ENCODE measurements at regions not wholly inside any gene's neighbourhood (a gene's known extent, or its start where the extent isn't known, plus 50 kb on each side); places are given as distances from the start of the nearest gene placed in this dataset.
"Not testable (repeated sequence)": the region's sequence is repeated elsewhere in the genome, so short reads cannot be mapped to it uniquely, and the experiment has no call there.

DNA sequence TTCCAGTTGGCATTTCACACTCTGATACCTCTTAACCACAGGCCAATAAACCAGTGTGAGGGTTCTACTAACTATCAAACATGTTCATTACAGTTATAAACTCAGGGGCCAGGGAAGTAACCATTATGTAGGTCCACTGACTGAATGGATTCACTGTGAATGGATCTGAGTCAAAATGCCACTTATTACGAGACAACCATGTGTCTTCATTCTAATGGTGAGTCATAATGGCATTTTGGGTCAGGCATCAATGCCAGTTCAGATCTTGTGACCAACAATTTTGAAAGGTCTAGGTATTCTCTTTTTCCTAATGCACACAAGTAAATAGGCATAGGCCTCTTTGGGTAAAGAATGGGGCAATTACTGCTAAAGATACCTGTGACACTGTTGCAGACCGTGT lies 112.2 kb upstream of the HEY2 start:
- CTCF ChIA-PET, result no interaction called here
- intact Hi-C loops (cut with micrococcal nuclease; ENCODE audit: unreplicated experiment), result no loop called here

GRCh38 chr6:125639466-125640020 lies 109.9 kb upstream of the HEY2 start:
- Histone ChIP-seq H3K4me3 (ENCODE audit: low read depth, low read length, poor library complexity, severe bottlenecking) (no peak overlapping the region), H3K27ac (ENCODE audit: low read depth, low read length, poor library complexity, severe bottlenecking) (peak overlapping the region; percentile 83), H3K36me3 (ENCODE audit: insufficient read depth, low read length, poor library complexity, severe bottlenecking) (no peaks in the 10 kb centered on the region), H3K4me1 (ENCODE audit: insufficient read depth, low read length, poor library complexity, severe bottlenecking) (peaks cover 29% of the 10 kb centered on the region), H3K27me3 (replicated peaks; ENCODE audit: insufficient read depth, low read depth, low read length, poor library complexity) (no peaks in the 10 kb centered on the region), H3K9me3 (ENCODE audit: low read depth, low read length, poor library complexity, severe bottlenecking) (no peaks in the 10 kb centered on the region)
- TF ChIP-seq EZH2 (IDR thresholded peaks at IDR 0.05; ENCODE audit: borderline replicate concordance, low read depth, low read length, poor library complexity, severe bottlenecking), result no peak
- TF ChIP-seq, protein P1, sequence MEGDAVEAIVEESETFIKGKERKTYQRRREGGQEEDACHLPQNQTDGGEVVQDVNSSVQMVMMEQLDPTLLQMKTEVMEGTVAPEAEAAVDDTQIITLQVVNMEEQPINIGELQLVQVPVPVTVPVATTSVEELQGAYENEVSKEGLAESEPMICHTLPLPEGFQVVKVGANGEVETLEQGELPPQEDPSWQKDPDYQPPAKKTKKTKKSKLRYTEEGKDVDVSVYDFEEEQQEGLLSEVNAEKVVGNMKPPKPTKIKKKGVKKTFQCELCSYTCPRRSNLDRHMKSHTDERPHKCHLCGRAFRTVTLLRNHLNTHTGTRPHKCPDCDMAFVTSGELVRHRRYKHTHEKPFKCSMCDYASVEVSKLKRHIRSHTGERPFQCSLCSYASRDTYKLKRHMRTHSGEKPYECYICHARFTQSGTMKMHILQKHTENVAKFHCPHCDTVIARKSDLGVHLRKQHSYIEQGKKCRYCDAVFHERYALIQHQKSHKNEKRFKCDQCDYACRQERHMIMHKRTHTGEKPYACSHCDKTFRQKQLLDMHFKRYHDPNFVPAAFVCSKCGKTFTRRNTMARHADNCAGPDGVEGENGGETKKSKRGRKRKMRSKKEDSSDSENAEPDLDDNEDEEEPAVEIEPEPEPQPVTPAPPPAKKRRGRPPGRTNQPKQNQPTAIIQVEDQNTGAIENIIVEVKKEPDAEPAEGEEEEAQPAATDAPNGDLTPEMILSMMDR (conservative IDR thresholded peaks at IDR 0.05; ENCODE audit: low read depth, low read length), result no peak
- DNase-seq (ENCODE audit: low spot score), result peak; percentile 86
- intact Hi-C loops (cut with micrococcal nuclease; ENCODE audit: unreplicated experiment), result no loop called here
- BruUV-seq (replicated peaks), result no TSS peak
- POLR2A ChIA-PET (ENCODE audit: low non-redundant PET), result no interaction called here
- CTCF ChIA-PET, result no interaction called here

More for the DNA sequence above, 112.2 kb upstream of the HEY2 start:
- POLR2A ChIA-PET (ENCODE audit: low non-redundant PET), result no interaction called here
- Histone ChIP-seq H3K4me3 (ENCODE audit: low read depth, low read length, poor library complexity, severe bottlenecking) (no peak overlapping the region), H3K36me3 (ENCODE audit: insufficient read depth, low read length, poor library complexity, severe bottlenecking) (no peaks in the 10 kb centered on the region), H3K4me1 (ENCODE audit: insufficient read depth, low read length, poor library complexity, severe bottlenecking) (peaks cover 29% of the 10 kb centered on the region), H3K27ac (ENCODE audit: low read depth, low read length, poor library complexity, severe bottlenecking) (no peak overlapping the region), H3K9me3 (ENCODE audit: low read depth, low read length, poor library complexity, severe bottlenecking) (no peaks in the 10 kb centered on the region), H3K27me3 (replicated peaks; ENCODE audit: insufficient read depth, low read depth, low read length, poor library complexity) (no peaks in the 10 kb centered on the region)
- DNase-seq (ENCODE audit: low spot score), result no peak
- no TSS peak for BruUV-seq (replicated peaks)
- no peak for TF ChIP-seq EZH2 (IDR thresholded peaks at IDR 0.05; ENCODE audit: borderline replicate concordance, low read depth, low read length, poor library complexity, severe bottlenecking)
- TF ChIP-seq, protein P1 (conservative IDR thresholded peaks at IDR 0.05; ENCODE audit: low read depth, low read length), result no peak

DNA sequence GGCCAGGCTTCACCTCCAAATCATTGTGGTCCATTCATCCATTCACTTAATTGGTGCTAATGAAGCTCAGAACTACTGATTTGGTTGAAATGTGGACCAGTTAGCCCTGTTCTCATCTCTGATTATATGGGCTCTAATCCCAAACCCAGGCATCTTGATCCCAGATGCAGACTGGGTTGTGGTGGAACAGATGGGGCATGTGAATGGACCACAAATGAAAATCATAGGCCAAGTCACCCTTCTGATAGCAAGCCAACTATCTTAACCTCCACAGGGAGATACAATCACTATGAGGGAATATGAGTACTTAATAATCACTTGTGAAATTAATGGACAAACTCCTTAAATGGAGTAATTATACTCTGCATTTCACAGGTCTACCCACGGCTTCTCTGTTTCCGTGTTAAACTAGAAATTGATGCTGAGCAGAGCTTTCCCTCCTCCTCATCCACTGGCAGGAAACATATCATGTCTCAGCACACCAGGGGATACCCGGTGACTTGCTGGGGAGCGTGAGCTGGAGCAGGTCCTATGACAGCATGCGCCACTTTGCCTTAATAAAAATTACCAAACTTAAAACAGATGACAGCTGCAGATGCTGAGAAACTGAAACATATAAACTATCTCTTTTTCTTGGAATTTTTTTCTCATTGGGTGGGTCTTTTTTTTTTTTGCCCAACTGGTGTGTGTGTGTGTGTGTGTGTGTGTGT lies 108.8 kb upstream of the HEY2 start:
- intact Hi-C loops (cut with micrococcal nuclease; ENCODE audit: unreplicated experiment), result no loop called here
- no TSS peak for BruUV-seq (replicated peaks)

DNA sequence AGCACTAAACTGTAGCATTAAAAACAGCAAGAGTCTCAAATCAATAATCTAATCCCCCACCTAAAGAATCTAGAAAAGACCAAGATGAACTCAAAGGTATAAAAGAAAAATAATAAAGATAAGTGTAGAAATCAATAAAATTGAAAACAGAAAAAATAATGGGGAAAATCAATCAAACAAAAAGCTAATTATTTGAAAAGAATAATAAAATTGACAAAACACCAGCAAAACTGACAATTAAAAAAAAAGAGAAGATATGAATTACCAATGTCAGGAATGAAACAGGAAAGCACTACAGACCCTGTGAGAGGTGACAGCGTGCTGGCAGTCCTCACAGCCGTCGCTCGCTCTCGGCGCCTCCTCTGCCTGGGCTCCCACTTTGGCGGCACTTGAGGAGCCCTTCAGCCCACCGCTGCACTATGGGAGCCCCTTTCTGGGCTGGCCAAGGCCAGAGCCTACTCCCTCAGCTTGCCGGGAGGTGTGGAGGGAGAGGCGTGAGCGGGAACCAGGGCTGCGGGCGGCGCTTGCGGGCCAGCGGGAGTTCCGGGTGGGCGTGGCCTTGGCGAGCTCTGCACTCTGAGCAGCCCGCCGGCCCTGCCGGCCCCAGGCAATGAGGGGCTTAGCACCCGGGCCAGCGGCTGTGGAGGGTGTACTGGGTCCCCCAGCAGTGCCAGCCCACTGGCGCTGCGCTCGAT lies 105.3 kb upstream of the HEY2 start:
- POLR2A ChIA-PET (ENCODE audit: low non-redundant PET); H3K36me3 ChIP-seq (ENCODE audit: insufficient read depth, low read length, poor library complexity, severe bottlenecking); H3K27me3 ChIP-seq (replicated peaks; ENCODE audit: insufficient read depth, low read depth, low read length, poor library complexity); BruUV-seq (replicated peaks); H3K9me3 ChIP-seq (ENCODE audit: low read depth, low read length, poor library complexity, severe bottlenecking); H3K4me3 ChIP-seq (ENCODE audit: low read depth, low read length, poor library complexity, severe bottlenecking); H3K27ac ChIP-seq (ENCODE audit: low read depth, low read length, poor library complexity, severe bottlenecking); DNase-seq (ENCODE audit: low spot score); intact Hi-C loops (cut with micrococcal nuclease; ENCODE audit: unreplicated experiment); CTCF ChIA-PET: not testable (repeated sequence)
- H3K4me1 ChIP-seq (ENCODE audit: insufficient read depth, low read length, poor library complexity, severe bottlenecking), result peaks cover 24% of the 10 kb centered on the region

More for the DNA sequence above, 108.8 kb upstream of the HEY2 start:
- TF ChIP-seq, protein P1 (conservative IDR thresholded peaks at IDR 0.05; ENCODE audit: low read depth, low read length), result no peak
- ChIA-PET CTCF (no interaction called here), POLR2A (ENCODE audit: low non-redundant PET) (no interaction called here)
- peak; percentile 85 for DNase-seq (ENCODE audit: low spot score)
- H3K27ac ChIP-seq (ENCODE audit: low read depth, low read length, poor library complexity, severe bottlenecking), result peak overlapping the region; percentile 83
- H3K36me3 ChIP-seq (ENCODE audit: insufficient read depth, low read length, poor library complexity, severe bottlenecking), result no peaks in the 10 kb centered on the region
- no peaks in the 10 kb centered on the region for H3K27me3 ChIP-seq (replicated peaks; ENCODE audit: insufficient read depth, low read depth, low read length, poor library complexity)
- peaks cover 29% of the 10 kb centered on the region for H3K4me1 ChIP-seq (ENCODE audit: insufficient read depth, low read length, poor library complexity, severe bottlenecking)
- H3K9me3 ChIP-seq (ENCODE audit: low read depth, low read length, poor library complexity, severe bottlenecking), result no peaks in the 10 kb centered on the region
- H3K4me3 ChIP-seq (ENCODE audit: low read depth, low read length, poor library complexity, severe bottlenecking), result no peak overlapping the region
